ENCODE measurements at regions not wholly inside any gene's neighbourhood (a gene's known extent, or its start where the extent isn't known, plus 50 kb on each side); places are given as distances from the start of the nearest gene placed in this dataset.
A peak's percentile ranks its signal among the peaks of the same experiment; 100 is the strongest.

DNA sequence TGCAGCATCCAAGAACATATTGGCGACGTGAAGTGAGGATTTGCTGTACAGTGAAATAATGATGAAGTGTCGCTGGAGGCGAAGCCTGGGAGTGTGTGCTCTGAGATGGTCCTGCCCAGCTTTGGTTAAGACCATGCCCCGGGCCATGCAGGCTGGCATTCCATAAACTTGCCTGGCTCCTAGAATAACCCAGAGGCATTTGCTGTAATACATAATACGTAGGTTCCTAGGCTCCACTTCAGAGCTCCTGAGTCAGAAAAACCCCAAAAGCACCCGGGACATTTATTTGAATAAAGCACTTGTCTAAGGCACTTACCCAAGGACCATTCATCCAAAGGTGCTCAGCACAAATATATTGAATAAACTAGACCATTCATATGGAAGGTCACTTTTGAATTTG, 279.3 kb downstream of the ABCC12 start:
- H3K9ac ChIP-seq (ENCODE audit: insufficient read depth, low read length), result no peak overlapping the region

GRCh38 chr16:47873434-47873833, 282.4 kb downstream of the ABCC12 start:
- Histone ChIP-seq H3K79me2 (ENCODE audit: control insufficient read depth, insufficient read depth, low read length) (no peaks in the 10 kb centered on the region), H3K9ac (ENCODE audit: insufficient read depth, low read length) (no peak overlapping the region), H2AFZ (ENCODE audit: low read length) (no peak overlapping the region), H3K4me3 (replicated peaks in 1 of 4; ENCODE audit: control extremely low read depth in 1 of 4, insufficient read depth in 1 of 4, low read depth in 3 of 4, low read length in 4 of 4) (no peak overlapping the region), H3K4me2 (ENCODE audit: extremely low read depth, insufficient read depth, low read length) (no peak overlapping the region), H4K20me1 (ENCODE audit: control insufficient read depth, extremely low read depth, insufficient read depth, low read length) (no peaks in the 10 kb centered on the region), H3K4me1 (ENCODE audit: control insufficient read depth, extremely low read depth, insufficient read depth, low read length) (no peaks in the 10 kb centered on the region), H3K36me3 (ENCODE audit: control insufficient read depth, insufficient read depth, low read length) (no peaks in the 10 kb centered on the region), H3K27ac (ENCODE audit: insufficient read depth, low read length) (no peak overlapping the region), H3K9me3 (ENCODE audit: control insufficient read depth, insufficient read depth, low read depth, low read length) (no peaks in the 10 kb centered on the region), H3K27me3 (ENCODE audit: control insufficient read depth, insufficient read depth, low read length) (no peaks in the 10 kb centered on the region)
- TF ChIP-seq EZH2 (IDR thresholded peaks at IDR 0.05; ENCODE audit: low read length, missing control alignments), result no peak
- TF ChIP-seq, protein P1, sequence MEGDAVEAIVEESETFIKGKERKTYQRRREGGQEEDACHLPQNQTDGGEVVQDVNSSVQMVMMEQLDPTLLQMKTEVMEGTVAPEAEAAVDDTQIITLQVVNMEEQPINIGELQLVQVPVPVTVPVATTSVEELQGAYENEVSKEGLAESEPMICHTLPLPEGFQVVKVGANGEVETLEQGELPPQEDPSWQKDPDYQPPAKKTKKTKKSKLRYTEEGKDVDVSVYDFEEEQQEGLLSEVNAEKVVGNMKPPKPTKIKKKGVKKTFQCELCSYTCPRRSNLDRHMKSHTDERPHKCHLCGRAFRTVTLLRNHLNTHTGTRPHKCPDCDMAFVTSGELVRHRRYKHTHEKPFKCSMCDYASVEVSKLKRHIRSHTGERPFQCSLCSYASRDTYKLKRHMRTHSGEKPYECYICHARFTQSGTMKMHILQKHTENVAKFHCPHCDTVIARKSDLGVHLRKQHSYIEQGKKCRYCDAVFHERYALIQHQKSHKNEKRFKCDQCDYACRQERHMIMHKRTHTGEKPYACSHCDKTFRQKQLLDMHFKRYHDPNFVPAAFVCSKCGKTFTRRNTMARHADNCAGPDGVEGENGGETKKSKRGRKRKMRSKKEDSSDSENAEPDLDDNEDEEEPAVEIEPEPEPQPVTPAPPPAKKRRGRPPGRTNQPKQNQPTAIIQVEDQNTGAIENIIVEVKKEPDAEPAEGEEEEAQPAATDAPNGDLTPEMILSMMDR (conservative IDR thresholded peaks at IDR 0.05 in 1 of 2, IDR thresholded peaks at IDR 0.05 in 1 of 2; ENCODE audit: low read depth in 1 of 2, low read length in 2 of 2), result peak in 1 of 2 donors; percentile 16
- no peak for DNase-seq (ENCODE audit: low read depth in 2 of 2)

More for the DNA sequence above, 279.3 kb downstream of the ABCC12 start:
- no peak overlapping the region for H2AFZ ChIP-seq (ENCODE audit: low read length)
- no peak overlapping the region for H3K4me3 ChIP-seq (replicated peaks in 1 of 4; ENCODE audit: control extremely low read depth in 1 of 4, insufficient read depth in 1 of 4, low read depth in 3 of 4, low read length in 4 of 4)
- H3K36me3 ChIP-seq (ENCODE audit: control insufficient read depth, insufficient read depth, low read length), result no peaks in the 10 kb centered on the region
- H3K79me2 ChIP-seq (ENCODE audit: control insufficient read depth, insufficient read depth, low read length), result no peaks in the 10 kb centered on the region
- TF ChIP-seq EZH2 (IDR thresholded peaks at IDR 0.05; ENCODE audit: low read length, missing control alignments), result no peak
- TF ChIP-seq, protein P1 (conservative IDR thresholded peaks at IDR 0.05 in 1 of 2, IDR thresholded peaks at IDR 0.05 in 1 of 2; ENCODE audit: low read depth in 1 of 2, low read length in 2 of 2), result no peak
- no peaks in the 10 kb centered on the region for H3K4me1 ChIP-seq (ENCODE audit: control insufficient read depth, extremely low read depth, insufficient read depth, low read length)
- no peak overlapping the region for H3K27ac ChIP-seq (ENCODE audit: insufficient read depth, low read length)
- no peaks in the 10 kb centered on the region for H4K20me1 ChIP-seq (ENCODE audit: control insufficient read depth, extremely low read depth, insufficient read depth, low read length)
- DNase-seq (ENCODE audit: low read depth in 2 of 2), result no peak
- no peak overlapping the region for H3K4me2 ChIP-seq (ENCODE audit: extremely low read depth, insufficient read depth, low read length)
- H3K27me3 ChIP-seq (ENCODE audit: control insufficient read depth, insufficient read depth, low read length), result no peaks in the 10 kb centered on the region
- H3K9me3 ChIP-seq (ENCODE audit: control insufficient read depth, insufficient read depth, low read depth, low read length), result no peaks in the 10 kb centered on the region

- Histone ChIP-seq H2AFZ (ENCODE audit: low read length) (no peak overlapping the region), H4K20me1 (ENCODE audit: control insufficient read depth, extremely low read depth, insufficient read depth, low read length) (no peaks in the 10 kb centered on the region), H3K9ac (ENCODE audit: insufficient read depth, low read length) (no peak overlapping the region), H3K4me2 (ENCODE audit: extremely low read depth, insufficient read depth, low read length) (no peak overlapping the region), H3K4me3 (replicated peaks in 1 of 4; ENCODE audit: control extremely low read depth in 1 of 4, insufficient read depth in 1 of 4, low read depth in 3 of 4, low read length in 4 of 4) (no peak overlapping the region), H3K79me2 (ENCODE audit: control insufficient read depth, insufficient read depth, low read length) (no peaks in the 10 kb centered on the region), H3K36me3 (ENCODE audit: control insufficient read depth, insufficient read depth, low read length) (no peaks in the 10 kb centered on the region), H3K9me3 (ENCODE audit: control insufficient read depth, insufficient read depth, low read depth, low read length) (no peaks in the 10 kb centered on the region), H3K27me3 (ENCODE audit: control insufficient read depth, insufficient read depth, low read length) (no peaks in the 10 kb centered on the region), H3K4me1 (ENCODE audit: control insufficient read depth, extremely low read depth, insufficient read depth, low read length) (no peaks in the 10 kb centered on the region), H3K27ac (ENCODE audit: insufficient read depth, low read length) (no peak overlapping the region)
- TF ChIP-seq, protein P1 (conservative IDR thresholded peaks at IDR 0.05 in 1 of 2, IDR thresholded peaks at IDR 0.05 in 1 of 2; ENCODE audit: low read depth in 1 of 2, low read length in 2 of 2), result no peak
- TF ChIP-seq EZH2 (IDR thresholded peaks at IDR 0.05; ENCODE audit: low read length, missing control alignments), result no peak
- DNase-seq (ENCODE audit: low read depth in 2 of 2), result no peak
Measured at GRCh38 chr16:47872225-47872624, 283.6 kb downstream of the ABCC12 start.

All from fibroblast of lung (primary cell).